ENCODE measurements at regions not wholly inside any gene's neighbourhood (a gene's known extent, or its start where the extent isn't known, plus 50 kb on each side); places are given as distances from the start of the nearest gene placed in this dataset.

DNA sequence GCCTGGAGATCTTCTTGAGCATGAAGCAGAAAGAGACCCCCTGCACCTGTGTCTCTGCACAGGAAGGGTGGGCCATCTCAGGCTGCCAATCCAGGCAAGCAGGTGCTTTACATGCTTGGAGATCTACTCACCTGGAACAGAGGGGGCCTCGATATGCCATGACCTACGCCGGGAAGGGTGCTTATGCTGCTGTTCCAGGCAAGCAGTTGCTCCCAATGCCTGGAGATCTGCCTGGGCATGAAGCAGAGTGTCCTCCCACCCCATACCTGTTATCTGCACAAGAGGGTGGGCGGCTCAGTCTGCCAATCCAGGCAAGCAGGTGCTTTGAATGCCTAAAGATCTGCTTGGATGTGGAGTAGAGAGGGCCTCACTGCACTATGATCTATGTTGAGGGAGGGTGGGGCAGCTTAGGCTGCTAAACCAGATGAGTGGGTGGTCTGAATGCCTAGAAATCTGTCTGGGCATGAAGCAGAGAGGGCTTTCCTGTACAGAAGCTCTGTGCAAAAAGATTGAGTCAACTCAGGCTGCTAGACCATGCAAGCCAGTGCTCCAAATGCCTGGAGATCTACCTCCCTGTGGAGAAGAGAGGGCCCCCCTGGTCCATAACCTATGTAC, 104.5 kb upstream of the QRFPR start (continued):
- TF ChIP-seq, protein P1, sequence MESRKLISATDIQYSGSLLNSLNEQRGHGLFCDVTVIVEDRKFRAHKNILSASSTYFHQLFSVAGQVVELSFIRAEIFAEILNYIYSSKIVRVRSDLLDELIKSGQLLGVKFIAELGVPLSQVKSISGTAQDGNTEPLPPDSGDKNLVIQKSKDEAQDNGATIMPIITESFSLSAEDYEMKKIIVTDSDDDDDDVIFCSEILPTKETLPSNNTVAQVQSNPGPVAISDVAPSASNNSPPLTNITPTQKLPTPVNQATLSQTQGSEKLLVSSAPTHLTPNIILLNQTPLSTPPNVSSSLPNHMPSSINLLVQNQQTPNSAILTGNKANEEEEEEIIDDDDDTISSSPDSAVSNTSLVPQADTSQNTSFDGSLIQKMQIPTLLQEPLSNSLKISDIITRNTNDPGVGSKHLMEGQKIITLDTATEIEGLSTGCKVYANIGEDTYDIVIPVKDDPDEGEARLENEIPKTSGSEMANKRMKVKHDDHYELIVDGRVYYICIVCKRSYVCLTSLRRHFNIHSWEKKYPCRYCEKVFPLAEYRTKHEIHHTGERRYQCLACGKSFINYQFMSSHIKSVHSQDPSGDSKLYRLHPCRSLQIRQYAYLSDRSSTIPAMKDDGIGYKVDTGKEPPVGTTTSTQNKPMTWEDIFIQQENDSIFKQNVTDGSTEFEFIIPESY (IDR thresholded peaks at IDR 0.05; ENCODE audit: borderline replicate concordance, low read depth) = no peak
- TF ChIP-seq GABPA (IDR thresholded peaks at IDR 0.05; ENCODE audit: low read depth) (no peak), MXI1 (IDR thresholded peaks at IDR 0.05; ENCODE audit: low read depth, low read length) (no peak), EZH2phosphoT487 (IDR thresholded peaks at IDR 0.05; ENCODE audit: borderline replicate concordance, low read depth) (no peak), EP300 (IDR thresholded peaks at IDR 0.05; ENCODE audit: borderline replicate concordance in 1 of 2, low read depth in 1 of 2, low read length in 1 of 2) (no peak), GATA2 (CRISPR knock-in tag; IDR thresholded peaks at IDR 0.05) (no peak), FOSL2 (IDR thresholded peaks at IDR 0.05; ENCODE audit: borderline replicate concordance, low read depth) (no peak), RXRA (IDR thresholded peaks at IDR 0.05; ENCODE audit: borderline replicate concordance, low read depth) (no peak)

DNA sequence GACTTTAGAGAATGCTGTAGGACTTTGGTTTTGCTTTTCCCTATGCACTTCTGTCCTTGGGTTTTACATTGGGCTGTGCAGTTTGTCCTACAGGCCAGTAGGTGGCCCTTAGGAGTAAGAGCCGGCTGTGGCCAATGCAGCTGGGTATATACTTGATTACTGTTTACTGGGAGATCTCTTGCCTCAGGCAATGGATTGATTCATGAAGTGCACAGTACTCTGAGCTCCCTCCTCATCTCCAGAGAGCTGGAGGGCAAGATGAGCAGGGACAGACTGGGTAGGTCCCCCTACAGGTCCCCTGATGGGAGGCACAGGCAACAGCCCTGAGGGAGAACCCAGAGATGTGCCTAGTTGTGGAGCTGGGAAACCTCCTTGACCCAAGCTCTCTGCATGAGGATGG, 103.8 kb upstream of the QRFPR start:
- Histone ChIP-seq H3K4me3 (ENCODE audit: low read depth in 2 of 2, low read length in 1 of 2) (no peak overlapping the region; a peak in 1 of 4 replicates), H3K9me3 (no peaks in the 10 kb centered on the region), H3K4me2 (no peak overlapping the region), H4K20me1 (ENCODE audit: insufficient read depth) (no peaks in the 10 kb centered on the region), H3K9me2 (peaks cover 2% of the 10 kb centered on the region; the same call in 1 of the 2 replicates), H3K27me3 (ENCODE audit: insufficient read depth) (no peaks in the 10 kb centered on the region; the same call in 1 of the 2 replicates), H3K27ac (ENCODE audit: low read depth in 2 of 2, low read length in 1 of 2) (no peak overlapping the region), H3K79me2 (ENCODE audit: insufficient read depth) (no peaks in the 10 kb centered on the region), H2AFZ (ENCODE audit: low read depth) (no peak overlapping the region), H3F3A (replicated peaks; ENCODE audit: insufficient read depth) (no peaks in the 10 kb centered on the region), H3K9ac (no peak overlapping the region), H3K4me1 (ENCODE audit: control insufficient read depth in 1 of 2, insufficient read depth in 2 of 2, low read depth in 1 of 2, low read length in 1 of 2) (no peaks in the 10 kb centered on the region), H3K36me3 (replicated peaks in 1 of 2; ENCODE audit: control insufficient read depth in 1 of 2, insufficient read depth in 2 of 2, low read length in 1 of 2) (no peaks in the 10 kb centered on the region)
- 0% methylated on average over 1 of the region's 1 CpG for WGBS (ENCODE audit: low lambda C conversion rate)
- DNase-seq = peak; percentile 29
- ChIA-PET CTCF (interaction anchor here (0.6 to 2.2 kb wide), 16 partner anchors 9 to 1296 kb away, joined by 3 to 8 read pairs (median 3); partner anchors contain the start of gene ANXA5), POLR2A (no interaction called here)
- TF ChIP-seq TAF1 (IDR thresholded peaks at IDR 0.05; ENCODE audit: borderline replicate concordance, low read depth, low read length) = no peak
- no peak for TF ChIP-seq NRF1 (IDR thresholded peaks at IDR 0.05; ENCODE audit: low read depth, low read length)
- TF ChIP-seq, protein P2, sequence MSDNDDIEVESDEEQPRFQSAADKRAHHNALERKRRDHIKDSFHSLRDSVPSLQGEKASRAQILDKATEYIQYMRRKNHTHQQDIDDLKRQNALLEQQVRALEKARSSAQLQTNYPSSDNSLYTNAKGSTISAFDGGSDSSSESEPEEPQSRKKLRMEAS (IDR thresholded peaks at IDR 0.05; ENCODE audit: low read depth) = no peak
- TF ChIP-seq, protein P3, sequence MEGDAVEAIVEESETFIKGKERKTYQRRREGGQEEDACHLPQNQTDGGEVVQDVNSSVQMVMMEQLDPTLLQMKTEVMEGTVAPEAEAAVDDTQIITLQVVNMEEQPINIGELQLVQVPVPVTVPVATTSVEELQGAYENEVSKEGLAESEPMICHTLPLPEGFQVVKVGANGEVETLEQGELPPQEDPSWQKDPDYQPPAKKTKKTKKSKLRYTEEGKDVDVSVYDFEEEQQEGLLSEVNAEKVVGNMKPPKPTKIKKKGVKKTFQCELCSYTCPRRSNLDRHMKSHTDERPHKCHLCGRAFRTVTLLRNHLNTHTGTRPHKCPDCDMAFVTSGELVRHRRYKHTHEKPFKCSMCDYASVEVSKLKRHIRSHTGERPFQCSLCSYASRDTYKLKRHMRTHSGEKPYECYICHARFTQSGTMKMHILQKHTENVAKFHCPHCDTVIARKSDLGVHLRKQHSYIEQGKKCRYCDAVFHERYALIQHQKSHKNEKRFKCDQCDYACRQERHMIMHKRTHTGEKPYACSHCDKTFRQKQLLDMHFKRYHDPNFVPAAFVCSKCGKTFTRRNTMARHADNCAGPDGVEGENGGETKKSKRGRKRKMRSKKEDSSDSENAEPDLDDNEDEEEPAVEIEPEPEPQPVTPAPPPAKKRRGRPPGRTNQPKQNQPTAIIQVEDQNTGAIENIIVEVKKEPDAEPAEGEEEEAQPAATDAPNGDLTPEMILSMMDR (IDR thresholded peaks at IDR 0.05) = peak; percentile 63
- peak; percentile 60 for TF ChIP-seq RAD21 (IDR thresholded peaks at IDR 0.05; ENCODE audit: low read length)
- peak; percentile 71 for TF ChIP-seq SMC3 (IDR thresholded peaks at IDR 0.05; ENCODE audit: low read depth, low read length)
